ENCODE measurements at regions not wholly inside any gene's neighbourhood (a gene's known extent, or its start where the extent isn't known, plus 50 kb on each side); places are given as distances from the start of the nearest gene placed in this dataset.
"Not testable (repeated sequence)": the region's sequence is repeated elsewhere in the genome, so short reads cannot be mapped to it uniquely, and the experiment has no call there.

- DNase-seq: not testable (repeated sequence)
These were observed 79.2 kb downstream of the PXDC1 start for GRCh38 chr6:3672339-3672738.

GRCh38 chr6:3671382-3671781 is 80.1 kb downstream of the PXDC1 start:
- no peak for DNase-seq

GRCh38 chr6:3670356-3670755 is 81.2 kb downstream of the PXDC1 start:
- no peak for DNase-seq

DNA sequence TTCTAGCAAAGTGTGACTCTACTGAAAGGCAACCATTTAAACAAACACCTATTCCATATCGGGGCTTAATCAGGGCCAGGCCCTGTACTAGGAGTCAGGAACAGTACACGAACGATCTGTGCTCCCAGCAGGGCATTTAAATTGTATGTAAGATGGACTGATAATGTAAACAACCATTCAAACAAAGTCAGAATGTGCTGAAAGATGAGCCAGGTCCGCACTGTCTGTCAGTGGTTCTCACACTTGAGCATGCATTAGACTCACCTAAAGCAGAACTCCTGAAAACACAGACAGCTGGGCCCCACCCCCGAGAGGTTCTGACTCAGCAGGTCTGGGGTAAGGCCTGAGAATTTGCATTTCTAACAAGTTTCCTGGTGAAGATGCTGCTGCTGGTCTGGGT is 81.6 kb downstream of the PXDC1 start:
- DNase-seq: no peak

DNA sequence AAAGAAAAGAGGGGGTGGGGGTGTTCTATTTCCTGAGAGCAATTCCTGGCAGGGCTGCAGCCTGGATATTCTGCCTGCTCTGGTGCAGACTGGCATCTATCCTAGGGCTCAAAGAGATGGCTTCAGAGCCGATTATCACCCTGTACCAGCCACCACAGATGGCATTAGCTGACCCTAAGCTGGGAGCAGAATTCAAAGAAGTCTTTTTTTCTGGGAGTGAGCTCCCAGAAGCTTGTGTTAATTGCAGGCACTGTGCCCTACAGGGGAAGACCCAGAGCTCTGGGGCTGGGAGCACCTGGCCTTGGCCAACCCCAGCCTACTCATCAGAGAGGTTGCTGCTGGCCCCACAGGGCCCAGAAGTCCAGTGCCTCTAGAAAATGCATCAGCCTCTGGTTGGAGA is 85.9 kb downstream of the PXDC1 start:
- DNase-seq: no peak

- peak; percentile 18 for DNase-seq
These were observed 86.9 kb downstream of the PXDC1 start for GRCh38 chr6:3664625-3665041.

DNA sequence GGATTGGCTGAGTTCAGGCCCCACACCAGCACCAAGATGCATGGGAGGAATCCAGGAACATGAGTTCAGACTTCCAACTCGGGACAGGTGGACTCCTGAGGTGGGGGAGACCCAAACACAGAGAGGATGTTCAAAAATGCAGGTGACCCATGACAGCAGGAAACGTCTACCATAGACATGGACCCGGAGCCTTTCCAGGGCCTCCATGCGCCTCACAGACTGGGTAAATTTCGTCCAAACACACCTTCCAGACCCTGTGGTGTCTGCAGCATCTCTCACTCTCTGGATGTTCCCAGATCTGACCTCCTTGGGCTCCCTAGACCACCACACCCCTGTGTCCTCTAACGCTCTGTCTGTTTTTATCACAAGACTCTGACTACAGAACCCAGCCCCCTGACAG is 87.7 kb downstream of the PXDC1 start:
- DNase-seq: no peak

DNA sequence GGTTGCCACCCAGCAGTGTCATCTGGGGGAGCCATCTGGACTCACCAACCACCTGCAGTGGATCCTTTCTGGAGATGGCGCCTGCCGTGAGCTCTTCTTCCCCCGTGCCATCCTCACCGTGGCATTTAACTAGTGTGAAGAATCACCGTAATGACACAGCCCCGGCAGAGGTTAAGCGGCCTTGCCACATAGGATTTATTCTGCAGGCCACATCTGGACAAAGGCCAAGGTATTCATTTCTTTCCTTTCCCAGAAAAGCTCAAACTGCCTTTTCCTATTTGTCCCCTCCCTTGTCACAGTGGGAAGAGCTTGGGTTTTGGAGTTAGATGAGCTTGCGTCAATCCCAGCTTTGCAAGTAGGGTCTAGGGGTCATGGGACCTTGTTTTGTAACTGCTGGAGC is 88.4 kb downstream of the PXDC1 start:
- DNase-seq: no peak

DNA sequence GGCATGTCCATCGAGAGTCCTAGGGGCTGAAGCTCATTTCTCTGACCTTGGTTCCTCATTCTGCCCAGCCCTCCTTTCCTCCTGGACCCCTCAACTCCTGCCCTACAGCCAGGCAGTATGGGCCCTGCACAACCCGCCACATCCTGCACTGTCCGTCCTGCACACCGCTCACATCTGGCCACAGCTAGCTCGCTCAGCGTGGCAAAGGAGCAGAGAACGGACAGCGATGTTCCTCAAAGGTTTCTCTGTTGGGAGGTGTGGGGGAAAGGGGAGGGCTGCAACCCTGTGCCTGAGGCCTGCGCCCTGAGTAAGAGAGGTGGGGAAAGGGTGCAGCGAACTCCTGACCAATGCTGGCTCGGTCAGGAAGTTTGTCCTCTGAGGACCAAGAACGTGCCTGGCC is 90.1 kb downstream of the PXDC1 start:
- no peak for DNase-seq

DNA sequence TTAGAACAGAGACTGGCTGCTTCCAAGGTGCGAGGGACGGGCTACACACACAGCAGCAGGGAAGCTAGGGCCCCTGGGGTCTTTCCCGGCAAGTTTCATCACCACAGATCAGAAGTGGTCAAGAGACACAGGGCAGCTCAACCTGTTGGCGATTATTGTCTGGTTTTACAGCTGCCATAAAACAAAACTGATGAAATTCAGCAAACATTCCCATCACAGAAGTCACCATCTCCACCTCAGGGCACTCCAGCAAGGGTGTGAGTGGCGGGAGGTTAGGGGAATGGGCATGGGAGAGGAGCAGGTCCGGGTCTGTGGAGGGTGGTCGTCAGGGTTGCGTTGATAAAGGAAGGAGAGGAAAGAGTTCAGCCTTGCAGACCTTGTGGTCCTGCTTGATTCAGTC is 91.0 kb downstream of the PXDC1 start:
- DNase-seq: no peak

DNA sequence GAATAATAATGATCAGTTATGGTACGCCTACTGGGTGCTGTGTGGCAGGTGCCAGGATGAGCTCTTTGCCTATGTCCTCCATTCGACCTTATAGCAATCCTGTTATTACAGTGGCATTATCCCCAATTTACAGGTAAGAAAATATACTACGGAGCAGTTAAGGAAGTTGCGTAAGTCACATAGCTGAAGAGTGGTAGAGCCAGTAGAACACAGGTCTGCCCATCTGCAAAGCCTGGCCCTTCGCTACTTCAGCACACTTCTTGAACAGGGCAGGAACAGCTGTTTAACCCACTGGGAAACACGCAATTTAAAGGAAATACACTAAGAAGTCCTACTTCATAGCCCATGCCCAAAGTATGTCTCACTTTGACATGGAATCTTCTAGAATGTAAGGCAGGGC is 91.8 kb downstream of the PXDC1 start:
- DNase-seq: no peak

- no peak for DNase-seq
These were observed 95.4 kb downstream of the PXDC1 start for GRCh38 chr6:3656076-3656475.

- no peak for DNase-seq
These were observed 96.6 kb downstream of the PXDC1 start for GRCh38 chr6:3654898-3655297.

GRCh38 chr6:3654436-3654835 is 97.1 kb downstream of the PXDC1 start:
- DNase-seq: no peak

DNA sequence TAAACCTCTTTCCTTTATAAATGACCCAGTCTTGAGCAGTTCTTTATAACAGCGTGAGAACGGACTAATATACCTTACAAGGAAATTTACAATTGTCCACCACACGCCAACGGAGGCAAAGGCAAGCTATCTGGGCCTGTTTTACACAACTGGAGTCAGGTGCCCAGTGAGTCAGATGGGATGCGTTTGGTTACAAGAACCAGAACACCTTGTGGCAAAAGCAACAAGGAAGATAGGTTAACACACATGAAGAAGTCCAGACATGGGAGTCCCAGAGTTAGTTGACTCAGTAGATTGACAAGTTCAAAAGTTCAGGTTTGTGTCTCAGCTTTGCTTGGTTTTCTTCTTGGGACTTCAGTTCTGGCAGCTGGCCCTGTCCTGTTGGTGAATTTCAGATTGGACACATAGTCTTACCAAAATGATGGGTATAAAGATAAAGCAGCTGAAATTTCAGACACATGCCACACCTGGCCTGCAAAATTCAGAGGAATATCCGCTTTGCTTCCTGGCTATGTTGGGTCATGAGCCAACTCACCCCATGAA is 97.9 kb downstream of the PXDC1 start:
- DNase-seq: no peak

GRCh38 chr6:3651698-3652229 is 99.7 kb downstream of the PXDC1 start:
- no peak for DNase-seq

GRCh38 chr6:3650959-3651697 is 100.4 kb downstream of the PXDC1 start:
- DNase-seq: no peak

DNA sequence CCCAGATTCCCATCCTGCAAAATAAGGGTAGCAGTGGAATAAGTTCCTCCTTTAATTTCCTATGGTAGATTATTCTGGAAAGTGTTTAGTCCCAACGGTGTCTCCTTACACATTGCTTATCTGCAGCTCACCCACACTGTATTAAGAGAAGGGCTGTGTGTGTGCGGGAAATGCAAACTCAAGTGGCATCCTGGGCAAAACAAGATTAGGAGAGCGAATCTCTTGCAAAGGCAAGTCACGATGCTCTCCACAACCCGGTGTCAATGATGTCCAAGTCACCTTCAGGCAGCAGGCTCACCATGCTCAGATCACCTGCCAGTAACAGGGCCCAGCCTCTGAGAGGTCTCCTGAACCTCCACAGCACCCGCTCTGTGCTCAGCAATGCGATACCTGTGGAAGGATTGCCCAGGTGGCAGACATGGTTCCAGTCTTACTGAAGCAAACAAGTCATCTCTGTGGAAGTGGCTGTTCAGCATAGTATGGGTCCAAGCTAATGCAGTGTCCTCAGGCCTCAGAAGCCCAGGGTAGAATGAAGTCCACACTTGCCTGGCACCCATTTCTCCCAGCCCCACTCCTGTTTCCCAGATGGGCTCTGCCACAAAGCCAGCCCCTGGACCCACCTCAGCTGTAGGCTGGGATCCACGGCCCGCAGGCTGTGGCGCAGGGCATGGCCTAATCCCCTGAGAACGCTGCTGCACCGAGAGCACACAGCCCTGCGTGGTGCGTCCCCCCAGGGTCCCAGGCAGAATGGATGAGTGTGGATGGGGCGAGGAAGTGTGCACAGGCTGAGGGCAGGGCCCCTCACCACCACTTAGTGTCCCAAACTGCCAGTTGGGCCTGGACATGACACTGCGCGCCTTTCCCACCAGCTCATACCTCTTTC is 101.2 kb downstream of the PXDC1 start:
- no peak for DNase-seq

GRCh38 chr6:3648724-3649123 is 102.8 kb downstream of the PXDC1 start:
- DNase-seq: no peak

- no peak for DNase-seq
These were observed 104.7 kb downstream of the PXDC1 start for GRCh38 chr6:3646616-3647362.

DNA sequence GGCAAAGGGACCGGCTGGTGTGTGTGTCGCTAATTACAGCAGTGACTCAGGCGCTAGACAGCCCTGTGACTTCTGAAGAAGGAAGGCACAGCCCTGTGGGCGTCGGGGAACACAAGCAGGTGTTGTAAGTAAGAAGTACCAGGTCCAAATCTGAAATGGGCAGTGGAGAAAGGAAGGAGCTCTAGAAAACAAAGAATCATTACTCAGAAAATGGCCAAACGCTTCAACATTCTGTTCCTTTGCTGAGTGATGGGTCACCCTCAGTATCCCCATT is 106.8 kb downstream of the PXDC1 start:
- DNase-seq: no peak

DNA sequence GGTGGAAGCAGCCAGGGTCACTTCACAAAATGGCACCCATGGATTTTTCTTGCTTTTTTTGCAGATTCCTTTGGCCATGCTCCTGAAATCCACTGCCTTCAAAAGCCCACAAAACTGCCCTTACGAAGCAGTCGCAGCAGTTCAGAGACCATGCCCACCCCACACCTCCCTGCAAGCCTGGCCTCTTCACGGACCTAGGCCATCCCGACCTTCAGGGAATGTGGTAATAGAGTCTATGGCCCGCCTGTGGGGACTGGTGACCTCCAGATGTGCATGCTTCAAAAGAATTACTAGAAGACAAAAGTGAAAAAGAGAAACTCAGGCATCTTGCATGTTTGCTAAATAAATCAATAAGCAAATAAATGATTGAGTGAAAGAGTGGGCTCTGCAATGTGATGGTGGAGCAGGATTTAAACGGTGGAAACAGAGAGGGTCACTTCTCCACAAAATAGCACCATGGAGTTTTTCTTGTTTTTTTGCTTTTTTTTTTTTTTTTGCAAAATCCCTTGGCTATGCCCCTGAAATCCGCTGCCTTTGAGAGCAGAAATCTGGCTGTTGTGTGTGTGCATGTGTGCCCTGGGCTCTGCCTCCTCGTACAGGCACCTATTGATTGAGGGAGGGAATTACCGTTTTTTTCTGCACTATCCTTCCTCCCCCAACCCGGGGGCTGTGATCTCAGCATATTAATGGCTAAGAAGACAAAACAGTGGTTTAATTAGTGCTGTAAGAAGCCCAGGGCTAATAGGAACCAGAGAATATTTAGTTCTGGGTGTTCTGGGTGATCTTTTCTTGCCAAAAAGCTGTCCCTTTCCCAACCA is 107.4 kb downstream of the PXDC1 start:
- no peak for DNase-seq

All from right kidney (tissue), 1 donor.